ENCODE measurements at regions not wholly inside any gene's neighbourhood (a gene's known extent, or its start where the extent isn't known, plus 50 kb on each side); places are given as distances from the start of the nearest gene placed in this dataset.

DNA sequence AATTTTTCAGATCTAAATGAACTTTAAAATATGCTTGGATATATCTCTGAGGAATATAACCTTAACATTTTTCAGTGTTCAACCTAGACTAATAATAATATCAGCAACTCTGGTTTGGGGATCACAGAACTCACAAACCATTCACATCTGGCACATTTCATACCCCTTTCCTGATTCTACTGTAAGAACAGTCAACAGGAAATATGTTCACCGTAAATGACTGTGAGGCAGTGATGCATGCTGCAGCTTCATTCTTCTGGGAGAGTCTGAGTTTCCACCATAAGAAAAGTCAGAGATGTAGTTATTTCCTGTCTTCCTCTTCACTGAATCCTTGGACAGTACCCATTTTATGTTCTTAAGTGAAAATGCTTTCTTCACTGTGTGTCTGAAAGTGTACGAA is 134.2 kb upstream of the IFNGR1 start (continued):
- TF ChIP-seq BHLHE40 (IDR thresholded peaks at IDR 0.05; ENCODE audit: borderline replicate concordance in 1 of 2, low read depth in 2 of 2, low read length in 1 of 2) (no peak), WRNIP1 (IDR thresholded peaks at IDR 0.05; ENCODE audit: borderline replicate concordance, low read depth, low read length) (no peak), POLR2A (IDR thresholded peaks at IDR 0.05; ENCODE audit: low read depth, low read length) (no peak), BCLAF1 (IDR thresholded peaks at IDR 0.05) (no peak), SRF (IDR thresholded peaks at IDR 0.05; ENCODE audit: low read depth in 2 of 2, low read length in 2 of 2) (no peak)

DNA sequence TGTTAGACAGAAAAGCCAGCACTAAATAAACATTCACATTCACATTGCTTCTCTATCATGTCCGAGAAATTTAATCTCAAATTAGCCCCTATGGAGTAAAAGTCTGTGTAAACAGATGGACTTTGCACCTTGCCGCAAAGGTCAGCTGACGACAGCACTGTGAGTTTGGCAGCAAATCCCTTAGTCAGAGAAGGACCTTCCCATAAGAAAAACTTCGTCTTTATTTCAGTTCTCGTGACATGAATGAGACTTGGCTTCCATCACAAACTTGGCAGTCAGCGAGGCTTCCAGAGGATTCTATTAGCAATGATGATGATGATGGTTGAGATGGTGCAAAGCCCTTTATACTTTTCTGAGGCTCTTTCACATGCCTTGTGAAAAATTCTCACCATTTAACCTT is 133.7 kb upstream of the IFNGR1 start:
- Histone ChIP-seq H3K79me2 (ENCODE audit: control insufficient read depth, insufficient read depth, low read length) (no peaks in the 10 kb centered on the region), H3K27ac (ENCODE audit: control insufficient read depth, insufficient read depth) (no peak overlapping the region), H3K27me3 (replicated peaks in 1 of 2; ENCODE audit: control insufficient read depth in 2 of 2, insufficient read depth in 2 of 2, low read length in 1 of 2) (no peaks in the 10 kb centered on the region), H3K4me1 (ENCODE audit: control insufficient read depth, insufficient read depth, low read length) (no peaks in the 10 kb centered on the region), H3K4me3 (no peak overlapping the region), H3K9ac (ENCODE audit: control insufficient read depth, insufficient read depth, low read length) (no peak overlapping the region), H4K20me1 (ENCODE audit: control insufficient read depth, insufficient read depth) (no peaks in the 10 kb centered on the region), H3K36me3 (ENCODE audit: control insufficient read depth in 2 of 2, insufficient read depth in 2 of 2, low read length in 1 of 2) (no peaks in the 10 kb centered on the region), H3K4me2 (ENCODE audit: control insufficient read depth, insufficient read depth) (no peak overlapping the region), H2AFZ (ENCODE audit: control insufficient read depth, low read depth, low read length) (no peak overlapping the region), H3K9me3 (replicated peaks; ENCODE audit: control insufficient read depth, insufficient read depth, low read length) (no peaks in the 10 kb centered on the region)
- 82% methylated on average over 6 of the region's 6 CpGs for WGBS (ENCODE audit: insufficient coverage, insufficient replicate concordance, low lambda C conversion rate, missing lambda C conversion rate)
- ChIA-PET RAD21 (ENCODE audit: unreplicated experiment) (no interaction called here), POLR2A (no interaction called here), SMC1A (ENCODE audit: uncharacterized antibody, unreplicated experiment) (interaction anchor here (1.1 to 1.3 kb wide), 2 partner anchors 8 to 10 kb away, joined by 3 to 4 read pairs; no protein-coding TSS in a partner anchor), CTCF (no interaction called here)
- ATAC-seq (no peak), DNase-seq (ENCODE audit: low read depth, low spot score) (no peak), FAIRE-seq (no peak)
- intact Hi-C loops (cut with micrococcal nuclease; ENCODE audit: unreplicated experiment) (no loop called here), in situ Hi-C loops (cut with MboI) (no loop called here)
- BruUV-seq (replicated peaks): no TSS peak
- TF ChIP-seq, protein P1, sequence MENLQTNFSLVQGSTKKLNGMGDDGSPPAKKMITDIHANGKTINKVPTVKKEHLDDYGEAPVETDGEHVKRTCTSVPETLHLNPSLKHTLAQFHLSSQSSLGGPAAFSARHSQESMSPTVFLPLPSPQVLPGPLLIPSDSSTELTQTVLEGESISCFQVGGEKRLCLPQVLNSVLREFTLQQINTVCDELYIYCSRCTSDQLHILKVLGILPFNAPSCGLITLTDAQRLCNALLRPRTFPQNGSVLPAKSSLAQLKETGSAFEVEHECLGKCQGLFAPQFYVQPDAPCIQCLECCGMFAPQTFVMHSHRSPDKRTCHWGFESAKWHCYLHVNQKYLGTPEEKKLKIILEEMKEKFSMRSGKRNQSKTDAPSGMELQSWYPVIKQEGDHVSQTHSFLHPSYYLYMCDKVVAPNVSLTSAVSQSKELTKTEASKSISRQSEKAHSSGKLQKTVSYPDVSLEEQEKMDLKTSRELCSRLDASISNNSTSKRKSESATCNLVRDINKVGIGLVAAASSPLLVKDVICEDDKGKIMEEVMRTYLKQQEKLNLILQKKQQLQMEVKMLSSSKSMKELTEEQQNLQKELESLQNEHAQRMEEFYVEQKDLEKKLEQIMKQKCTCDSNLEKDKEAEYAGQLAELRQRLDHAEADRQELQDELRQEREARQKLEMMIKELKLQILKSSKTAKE (IDR thresholded peaks at IDR 0.05; ENCODE audit: low read depth, poor library complexity, severe bottlenecking): no peak
- TF ChIP-seq, protein P2, sequence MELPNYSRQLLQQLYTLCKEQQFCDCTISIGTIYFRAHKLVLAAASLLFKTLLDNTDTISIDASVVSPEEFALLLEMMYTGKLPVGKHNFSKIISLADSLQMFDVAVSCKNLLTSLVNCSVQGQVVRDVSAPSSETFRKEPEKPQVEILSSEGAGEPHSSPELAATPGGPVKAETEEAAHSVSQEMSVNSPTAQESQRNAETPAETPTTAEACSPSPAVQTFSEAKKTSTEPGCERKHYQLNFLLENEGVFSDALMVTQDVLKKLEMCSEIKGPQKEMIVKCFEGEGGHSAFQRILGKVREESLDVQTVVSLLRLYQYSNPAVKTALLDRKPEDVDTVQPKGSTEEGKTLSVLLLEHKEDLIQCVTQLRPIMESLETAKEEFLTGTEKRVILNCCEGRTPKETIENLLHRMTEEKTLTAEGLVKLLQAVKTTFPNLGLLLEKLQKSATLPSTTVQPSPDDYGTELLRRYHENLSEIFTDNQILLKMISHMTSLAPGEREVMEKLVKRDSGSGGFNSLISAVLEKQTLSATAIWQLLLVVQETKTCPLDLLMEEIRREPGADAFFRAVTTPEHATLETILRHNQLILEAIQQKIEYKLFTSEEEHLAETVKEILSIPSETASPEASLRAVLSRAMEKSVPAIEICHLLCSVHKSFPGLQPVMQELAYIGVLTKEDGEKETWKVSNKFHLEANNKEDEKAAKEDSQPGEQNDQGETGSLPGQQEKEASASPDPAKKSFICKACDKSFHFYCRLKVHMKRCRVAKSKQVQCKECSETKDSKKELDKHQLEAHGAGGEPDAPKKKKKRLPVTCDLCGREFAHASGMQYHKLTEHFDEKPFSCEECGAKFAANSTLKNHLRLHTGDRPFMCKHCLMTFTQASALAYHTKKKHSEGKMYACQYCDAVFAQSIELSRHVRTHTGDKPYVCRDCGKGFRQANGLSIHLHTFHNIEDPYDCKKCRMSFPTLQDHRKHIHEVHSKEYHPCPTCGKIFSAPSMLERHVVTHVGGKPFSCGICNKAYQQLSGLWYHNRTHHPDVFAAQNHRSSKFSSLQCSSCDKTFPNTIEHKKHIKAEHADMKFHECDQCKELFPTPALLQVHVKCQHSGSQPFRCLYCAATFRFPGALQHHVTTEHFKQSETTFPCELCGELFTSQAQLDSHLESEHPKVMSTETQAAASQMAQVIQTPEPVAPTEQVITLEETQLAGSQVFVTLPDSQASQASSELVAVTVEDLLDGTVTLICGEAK (IDR thresholded peaks at IDR 0.05; ENCODE audit: borderline replicate concordance): no peak
- TF ChIP-seq CREB1 (IDR thresholded peaks at IDR 0.05; ENCODE audit: low read depth): no peak
- no peak for TF ChIP-seq ZNF217 (IDR thresholded peaks at IDR 0.05)
- TF ChIP-seq, protein P3, sequence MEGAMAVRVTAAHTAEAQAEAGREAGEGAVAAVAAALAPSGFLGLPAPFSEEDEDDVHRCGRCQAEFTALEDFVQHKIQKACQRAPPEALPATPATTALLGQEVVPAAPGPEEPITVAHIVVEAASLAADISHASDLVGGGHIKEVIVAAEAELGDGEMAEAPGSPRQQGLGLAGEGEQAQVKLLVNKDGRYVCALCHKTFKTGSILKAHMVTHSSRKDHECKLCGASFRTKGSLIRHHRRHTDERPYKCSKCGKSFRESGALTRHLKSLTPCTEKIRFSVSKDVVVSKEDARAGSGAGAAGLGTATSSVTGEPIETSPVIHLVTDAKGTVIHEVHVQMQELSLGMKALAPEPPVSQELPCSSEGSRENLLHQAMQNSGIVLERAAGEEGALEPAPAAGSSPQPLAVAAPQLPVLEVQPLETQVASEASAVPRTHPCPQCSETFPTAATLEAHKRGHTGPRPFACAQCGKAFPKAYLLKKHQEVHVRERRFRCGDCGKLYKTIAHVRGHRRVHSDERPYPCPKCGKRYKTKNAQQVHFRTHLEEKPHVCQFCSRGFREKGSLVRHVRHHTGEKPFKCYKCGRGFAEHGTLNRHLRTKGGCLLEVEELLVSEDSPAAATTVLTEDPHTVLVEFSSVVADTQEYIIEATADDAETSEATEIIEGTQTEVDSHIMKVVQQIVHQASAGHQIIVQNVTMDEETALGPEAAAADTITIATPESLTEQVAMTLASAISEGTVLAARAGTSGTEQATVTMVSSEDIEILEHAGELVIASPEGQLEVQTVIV (IDR thresholded peaks at IDR 0.05; ENCODE audit: borderline replicate concordance, partially characterized antibody): no peak
- TF ChIP-seq TCF12 (IDR thresholded peaks at IDR 0.05; ENCODE audit: low read depth, low read length): no peak
- no peak for TF ChIP-seq NR2C1 (IDR thresholded peaks at IDR 0.05)

Data from GM12878 (cell line).